H1 (cell line): ENCODE measurements at regions not wholly inside any gene's neighbourhood (a gene's known extent, or its start where the extent isn't known, plus 50 kb on each side); places are given as distances from the start of the nearest gene placed in this dataset.

Experiments used
- MAFK ChIP-seq: IDR thresholded peaks from 2 replicates; pipeline ENCODE4 v1.6.1; 2012; ENCODE audit warnings: low read depth, mild to moderate bottlenecking, improper control_type of control experiment, low read length
- TBP ChIP-seq: IDR thresholded peaks from 2 replicates; pipeline ENCODE4 v1.6.1; 2011; ENCODE audit warnings: low read depth, low read length, improper control_type of control experiment

- TF ChIP-seq TBP, result no peak
- TF ChIP-seq MAFK, result no peak
Observed at GRCh38 chr1:182147951-182148350, 86.4 kb upstream of the ZNF648 start.
